HepG2 (cell line): ENCODE measurements at regions not wholly inside any gene's neighbourhood (a gene's known extent, or its start where the extent isn't known, plus 50 kb on each side); places are given as distances from the start of the nearest gene placed in this dataset.

ENCODE experiments used
- ATAC-seq: fragments of 200-7000 bp; cut with Tn5 transposase; 3 replicates; pipeline ENCODE4 v1.9.1; 2020; ENCODE audit warnings: mild to moderate bottlenecking, moderate library complexity
- BruUV-seq: library from RNA; stranded (reverse); fragments of 400-500 nt; replicated peaks from 2 replicates; lab custom pipeline; 2021; lab: Mats Ljungman, UMichigan
- CTCF ChIA-PET: fragments of 300-600 bp; formaldehyde crosslinking; extraction: SDS; loops from one replicate; lab custom pipeline; 2021; ENCODE audit warnings: low total read pairs, inconsistent platforms, low intra/inter-chr PET ratio; lab: Yijun Ruan, JAX
- POLR2A ChIA-PET: fragments of 350-600 bp; sonication (Branson Sonifier 250); formaldehyde crosslinking; loops from one replicate; lab custom pipeline; 2020; ENCODE audit warnings: antibody characterized with exemption, inconsistent platforms; lab: Yijun Ruan, JAX
- DNase-seq: peaks from one replicate; pipeline ENCODE4 v3.0.0-alpha.2; 2015; ENCODE audit warnings: low spot score
- FAIRE-seq: peaks from 3 replicates; lab custom pipeline; 2011; peaks lifted over from hg19 to GRCh38; lab: Jason Lieb, UNC
- H2AFZ ChIP-seq: one replicate; pipeline ENCODE4 v1.6.1; 2011; ENCODE audit warnings: low read length, inconsistent platforms
- H3K27ac ChIP-seq: fragments of 300-600 bp; 3 replicates; pipeline ENCODE4 v1.8.0; 2011; ENCODE audit warnings: mixed run types, mild to moderate bottlenecking, mixed read lengths, low read length, inconsistent platforms; ENCODE audit not compliant: insufficient read depth; ENCODE audit errors: extremely low read length
- H3K27me3 ChIP-seq, 2 experiments: fragments of 200-600 bp in 1 of 2; 2 replicates in 1 of 2; 3 replicates in 1 of 2; pipeline versions ENCODE4 v1.6.0 to v1.8.0; 2011; ENCODE audit warnings: low read length in 2 of 2, mild to moderate bottlenecking in 2 of 2, moderate library complexity in 2 of 2, inconsistent platforms in 1 of 2; ENCODE audit not compliant: insufficient read depth in 2 of 2, control insufficient read depth in 1 of 2
- H3K36me3 ChIP-seq, 2 experiments: fragments of 200-600 bp in 1 of 2; replicated peaks in 1 of 2; 2 replicates in 1 of 2; 3 replicates in 1 of 2; pipeline versions ENCODE4 v1.5.1 to v1.8.0; 2011; ENCODE audit warnings: low read length in 2 of 2, inconsistent platforms in 1 of 2; ENCODE audit not compliant: insufficient read depth in 2 of 2, control insufficient read depth in 1 of 2
- H3K4me1 ChIP-seq: 2 replicates; pipeline ENCODE4 v1.5.1; 2012; ENCODE audit warnings: low read length, inconsistent platforms; ENCODE audit not compliant: insufficient read depth
- H3K4me2 ChIP-seq: 2 replicates; pipeline ENCODE4 v1.6.0; 2011; ENCODE audit warnings: low read depth, low read length, inconsistent platforms
- H3K4me3 ChIP-seq, 3 experiments: fragments of 200-600 bp in 1 of 3; sonication (generic), shearing (Covaris generic) in 1 of 3; replicated peaks in 1 of 3; 2 replicates each; pipeline ENCODE4 v1.5.1; 2011 to 2016; ENCODE audit warnings: low read length in 3 of 3, inconsistent platforms in 2 of 3, low read depth in 2 of 3, mild to moderate bottlenecking in 2 of 3, control low read depth in 1 of 3, mixed read lengths in 1 of 3; ENCODE audit not compliant: insufficient read depth in 1 of 3
- H3K79me2 ChIP-seq: one replicate; pipeline ENCODE4 v1.6.1; 2011; ENCODE audit warnings: low read length, inconsistent platforms; ENCODE audit not compliant: insufficient read depth
- H3K9ac ChIP-seq: 2 replicates; pipeline ENCODE4 v1.6.0; 2011; ENCODE audit warnings: mild to moderate bottlenecking, low read depth, low read length, inconsistent platforms; ENCODE audit not compliant: insufficient read depth
- H3K9me3 ChIP-seq: 2 replicates; pipeline ENCODE4 v1.5.1; 2012; ENCODE audit warnings: mild to moderate bottlenecking, low read length
- H4K20me1 ChIP-seq: 2 replicates; pipeline ENCODE4 v1.6.0; 2011; ENCODE audit warnings: inconsistent platforms, mild to moderate bottlenecking, low read length, moderate library complexity; ENCODE audit not compliant: insufficient read depth
- CBFB ChIP-seq: sonication (generic); formaldehyde crosslinking; IDR thresholded peaks from 2 replicates; pipeline ENCODE4 v1.4.0; 2020; ENCODE audit warnings: missing genetic modification reagents
- CREB1 ChIP-seq, 2 experiments: fragments of 450-650 bp in 1 of 2; IDR thresholded peaks; 2 replicates each; pipeline ENCODE4 v1.6.1; 2016 to 2017; ENCODE audit warnings: control low read depth in 1 of 2, mild to moderate bottlenecking in 1 of 2, missing compliant biosample characterization in 1 of 2, missing genetic modification characterization in 1 of 2
- GLI4 ChIP-seq: sonication (generic); formaldehyde crosslinking; IDR thresholded peaks from 2 replicates; pipeline ENCODE4 v1.5.1; 2020; ENCODE audit warnings: missing genetic modification reagents, mild to moderate bottlenecking, moderate library complexity, borderline replicate concordance
- JUND ChIP-seq: sonication (generic); formaldehyde crosslinking; IDR thresholded peaks from 2 replicates; pipeline ENCODE4 v1.8.0; 2022; ENCODE audit warnings: mild to moderate bottlenecking, missing genetic modification reagents
- PAF1 ChIP-seq: IDR thresholded peaks from 2 replicates; pipeline ENCODE4 v1.6.1; 2016; ENCODE audit warnings: missing genetic modification reagents, missing compliant biosample characterization
- PBX3 ChIP-seq: sonication (generic); formaldehyde crosslinking; IDR thresholded peaks from 2 replicates; pipeline ENCODE4 v1.8.1; 2023; ENCODE audit warnings: missing genetic modification reagents, inconsistent platforms, borderline replicate concordance
- SIN3A ChIP-seq: IDR thresholded peaks from 2 replicates; pipeline ENCODE4 v1.6.1; 2011; ENCODE audit warnings: low read depth, mild to moderate bottlenecking, control low read depth, low read length, borderline replicate concordance
- SMARCC2 ChIP-seq: fragments of 450-650 bp; IDR thresholded peaks from 2 replicates; pipeline ENCODE4 v1.6.1; 2017; ENCODE audit warnings: antibody characterized with exemption, mild to moderate bottlenecking
- ZNF12 ChIP-seq: sonication (generic); formaldehyde crosslinking; IDR thresholded peaks from 2 replicates; pipeline ENCODE4 v1.5.0; 2020; ENCODE audit warnings: missing genetic modification reagents
- ZNF160 ChIP-seq: sonication (generic); formaldehyde crosslinking; IDR thresholded peaks from 2 replicates; pipeline ENCODE4 v1.8.0; 2022; ENCODE audit warnings: mild to moderate bottlenecking, inconsistent platforms, missing genetic modification reagents
- ZNF550 ChIP-seq: sonication (generic); formaldehyde crosslinking; IDR thresholded peaks from 2 replicates; pipeline ENCODE4 v1.4.0; 2020; ENCODE audit warnings: mild to moderate bottlenecking, missing genetic modification reagents, borderline replicate concordance
- ZNF589 ChIP-seq: sonication (generic); formaldehyde crosslinking; conservative IDR thresholded peaks from 2 replicates; pipeline ENCODE4 v1.8.0; 2022; ENCODE audit warnings: mild to moderate bottlenecking, moderate library complexity, missing genetic modification reagents
- ZNF746 ChIP-seq: sonication (generic); formaldehyde crosslinking; IDR thresholded peaks from 2 replicates; pipeline ENCODE4 v1.8.0; 2022; ENCODE audit warnings: mild to moderate bottlenecking, missing genetic modification reagents
- ZSCAN12 ChIP-seq: sonication (generic); formaldehyde crosslinking; IDR thresholded peaks from 2 replicates; pipeline ENCODE4 v1.9.0; 2021; ENCODE audit warnings: mild to moderate bottlenecking, missing genetic modification reagents
- WGBS: methylation state at CpG from one replicate; pipeline ENCODE4 v1.1.6; 2017; ENCODE audit warnings: low lambda C conversion rate; 5-methylcytosine and 5-hydroxymethylcytosine counted together
- in situ Hi-C: cut with HindIII; loops from 2 replicates; pipeline ENCODE4 v1.10.0; 2017; ENCODE audit warnings: low pct_unique_long_range_greater_than_20kb; ENCODE audit not compliant: extremely low pct_ligation_motif_present
- intact Hi-C: fragments of 100-400 bp; cut with micrococcal nuclease; formaldehyde crosslinking; loops from one replicate; pipeline ENCODE4 v1.10.0; 2022; ENCODE audit not compliant: unreplicated experiment

GRCh38 chr7:92973974-92974373 is 137.6 kb upstream of the CDK6 start:
- intact Hi-C loops (no loop called here), in situ Hi-C loops (no loop called here)
- Histone ChIP-seq H3K36me3 (no peaks in the 10 kb centered on the region), H3K4me3 (no peak overlapping the region), H3K4me1 (no peaks in the 10 kb centered on the region), H4K20me1 (no peaks in the 10 kb centered on the region), H3K27ac (no peak overlapping the region), H3K27me3 (no peaks in the 10 kb centered on the region; a peak in 1 of 5 replicates), H3K4me2 (no peak overlapping the region), H2AFZ (no peak overlapping the region), H3K9ac (no peak overlapping the region), H3K9me3 (peaks cover 10% of the 10 kb centered on the region), H3K79me2 (no peaks in the 10 kb centered on the region)
- ChIA-PET CTCF (no interaction called here), POLR2A (no interaction called here)
- WGBS = 0% methylated on average over 2 of the region's 2 CpGs
- FAIRE-seq (no peak), DNase-seq (no peak), ATAC-seq (no peak)
- TF ChIP-seq JUND (no peak), SMARCC2 (no peak), ZSCAN12 (CRISPR knock-in tag) (no peak), PBX3 (CRISPR knock-in tag) (no peak), PAF1 (CRISPR knock-in tag) (no peak), ZNF550 (no peak), GLI4 (CRISPR knock-in tag) (no peak), CREB1 (IDR thresholded peaks at IDR 0.05) (no peak), CREB1 (CRISPR knock-in tag; IDR thresholded peaks at IDR 0.05) (no peak), ZNF12 (CRISPR knock-in tag) (no peak), ZNF746 (CRISPR knock-in tag) (no peak), ZNF589 (no peak), ZNF160 (CRISPR knock-in tag) (no peak), SIN3A (no peak), CBFB (no peak)
- BruUV-seq = no TSS peak
